ENCODE measurements at regions not wholly inside any gene's neighbourhood (a gene's known extent, or its start where the extent isn't known, plus 50 kb on each side); places are given as distances from the start of the nearest gene placed in this dataset.

DNA sequence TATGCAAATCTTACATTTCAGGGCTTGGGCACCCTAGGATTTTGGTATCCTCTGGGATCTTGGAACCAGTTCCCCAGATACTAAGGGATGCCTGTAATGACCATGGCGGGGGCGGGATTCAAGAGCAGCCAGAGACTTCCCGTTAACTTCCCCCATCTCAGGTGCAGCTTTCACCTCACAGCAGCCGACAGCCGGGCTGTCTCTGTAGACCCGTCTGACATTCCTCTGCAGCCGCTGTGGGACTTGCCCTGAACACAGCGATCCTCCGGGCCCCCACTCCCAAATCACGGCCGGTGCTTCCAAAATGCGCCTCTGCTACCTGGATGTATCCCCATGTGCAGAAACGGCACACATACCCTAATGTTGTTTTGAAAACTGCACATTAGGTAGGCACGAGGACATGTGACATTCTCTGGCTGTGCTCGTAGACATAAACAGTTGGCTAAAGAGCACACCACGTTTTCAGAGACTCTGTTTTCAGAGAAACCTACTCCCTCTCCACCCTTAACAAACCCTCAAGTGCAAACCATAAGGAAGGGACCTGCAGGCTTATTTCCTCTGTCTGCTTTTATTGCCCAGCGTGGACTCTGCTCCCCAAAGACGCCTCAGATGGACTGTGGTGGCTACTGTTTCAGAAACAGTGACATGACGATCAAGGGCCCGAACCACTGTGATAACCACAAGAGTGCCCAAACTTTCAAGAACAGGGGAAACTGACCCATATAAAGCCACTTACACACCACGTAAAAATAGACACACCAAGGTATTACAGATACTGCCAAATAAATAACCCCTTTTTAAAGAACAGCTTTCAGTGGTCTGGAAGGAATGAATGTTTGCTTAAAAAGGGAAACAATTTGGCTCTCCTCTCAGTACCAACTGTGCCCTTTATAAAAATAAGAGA lies 72.9 kb upstream of the FOXC1 start:
- TF ChIP-seq CTCF (IDR thresholded peaks at IDR 0.05) (no peak), TCF7L2 (IDR thresholded peaks at IDR 0.05; ENCODE audit: low read depth, low read length) (no peak), POLR2AphosphoS5 (IDR thresholded peaks at IDR 0.05; ENCODE audit: low read depth, low read length) (no peak), REST (IDR thresholded peaks at IDR 0.05; ENCODE audit: insufficient read depth in 1 of 2, low read depth in 2 of 2, low read length in 1 of 2) (no peak)
